ENCODE measurements at regions not wholly inside any gene's neighbourhood (a gene's known extent, or its start where the extent isn't known, plus 50 kb on each side); places are given as distances from the start of the nearest gene placed in this dataset.

DNA sequence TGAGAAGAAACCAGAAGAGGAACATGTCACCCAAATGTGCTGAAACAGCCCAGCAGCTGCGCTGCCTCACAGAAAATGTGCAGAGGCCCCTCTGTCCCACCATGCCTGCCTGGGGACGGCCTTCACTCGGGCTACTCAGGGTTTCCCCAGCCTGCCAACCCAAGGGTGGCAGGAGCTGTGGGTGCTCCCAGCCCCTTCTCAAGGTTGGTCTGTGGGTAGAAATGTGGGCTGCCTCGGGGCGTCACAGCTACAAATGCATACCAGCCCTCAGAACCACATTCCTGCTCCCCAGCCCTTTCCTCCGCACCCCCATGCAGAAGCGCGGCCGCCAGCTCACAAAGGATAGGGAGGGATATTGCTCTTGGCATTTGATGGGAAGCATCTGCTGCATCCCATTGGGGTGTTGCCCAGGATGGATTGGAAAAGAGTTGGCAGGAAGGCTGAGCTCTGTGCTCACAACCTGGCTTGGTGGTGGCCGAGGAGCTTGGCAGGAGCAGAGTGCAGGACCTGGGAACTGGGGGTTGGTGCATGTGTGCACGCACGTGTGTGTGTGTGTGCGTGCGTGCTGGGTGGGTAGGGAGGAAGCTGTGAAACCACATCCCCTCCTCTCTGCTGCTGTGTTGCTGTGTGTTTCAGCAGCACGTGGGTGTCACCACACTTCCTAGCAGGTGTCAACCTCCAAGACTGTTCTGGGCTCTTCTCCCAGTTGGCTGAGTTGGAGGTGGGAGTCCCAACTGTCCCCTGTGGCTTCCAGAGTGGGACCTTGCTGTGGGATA lies 304.4 kb downstream of the SEC14L1 start:
- no peak for DNase-seq (ENCODE audit: low read depth)

GRCh38 chr17:77445760-77446532 lies 305.2 kb downstream of the SEC14L1 start:
- DNase-seq (ENCODE audit: low read depth), result no peak

- DNase-seq (ENCODE audit: low read depth), result no peak
Measured at GRCh38 chr17:77446940-77447634, 306.3 kb downstream of the SEC14L1 start.

DNA sequence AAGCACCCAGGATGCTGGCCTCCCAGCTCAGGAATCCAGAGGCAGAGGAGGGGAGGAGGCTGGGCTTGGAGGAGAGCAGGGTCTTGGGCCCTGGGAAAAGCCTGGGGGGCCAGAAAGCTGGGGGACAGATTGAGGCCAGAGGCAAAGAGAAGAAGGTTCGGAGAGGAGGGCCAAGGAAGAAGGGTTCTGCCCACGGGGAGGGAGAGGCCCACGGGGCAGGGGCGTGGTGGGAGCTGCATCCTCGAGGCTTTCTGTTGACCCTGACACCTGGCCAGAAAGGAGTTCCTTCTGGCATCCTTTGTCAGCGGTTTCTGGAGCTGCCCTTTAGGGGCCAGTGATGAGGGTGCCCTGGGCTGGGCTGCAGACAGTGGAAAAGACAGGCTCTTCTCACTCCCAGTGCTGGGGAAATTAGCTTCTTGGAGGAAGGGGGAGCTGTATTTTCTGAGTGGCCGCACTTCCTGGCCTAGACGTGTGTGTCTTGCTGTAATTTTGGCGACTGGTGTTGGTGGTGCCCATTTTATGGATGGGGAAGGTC lies 308.7 kb downstream of the SEC14L1 start:
- DNase-seq (ENCODE audit: low read depth), result no peak

GRCh38 chr17:77449908-77450741 lies 309.4 kb downstream of the SEC14L1 start:
- DNase-seq (ENCODE audit: low read depth), result no peak

GRCh38 chr17:77450742-77451244 lies 310.0 kb downstream of the SEC14L1 start:
- DNase-seq (ENCODE audit: low read depth), result no peak

GRCh38 chr17:77451245-77451893 lies 310.6 kb downstream of the SEC14L1 start:
- no peak for DNase-seq (ENCODE audit: low read depth)

DNA sequence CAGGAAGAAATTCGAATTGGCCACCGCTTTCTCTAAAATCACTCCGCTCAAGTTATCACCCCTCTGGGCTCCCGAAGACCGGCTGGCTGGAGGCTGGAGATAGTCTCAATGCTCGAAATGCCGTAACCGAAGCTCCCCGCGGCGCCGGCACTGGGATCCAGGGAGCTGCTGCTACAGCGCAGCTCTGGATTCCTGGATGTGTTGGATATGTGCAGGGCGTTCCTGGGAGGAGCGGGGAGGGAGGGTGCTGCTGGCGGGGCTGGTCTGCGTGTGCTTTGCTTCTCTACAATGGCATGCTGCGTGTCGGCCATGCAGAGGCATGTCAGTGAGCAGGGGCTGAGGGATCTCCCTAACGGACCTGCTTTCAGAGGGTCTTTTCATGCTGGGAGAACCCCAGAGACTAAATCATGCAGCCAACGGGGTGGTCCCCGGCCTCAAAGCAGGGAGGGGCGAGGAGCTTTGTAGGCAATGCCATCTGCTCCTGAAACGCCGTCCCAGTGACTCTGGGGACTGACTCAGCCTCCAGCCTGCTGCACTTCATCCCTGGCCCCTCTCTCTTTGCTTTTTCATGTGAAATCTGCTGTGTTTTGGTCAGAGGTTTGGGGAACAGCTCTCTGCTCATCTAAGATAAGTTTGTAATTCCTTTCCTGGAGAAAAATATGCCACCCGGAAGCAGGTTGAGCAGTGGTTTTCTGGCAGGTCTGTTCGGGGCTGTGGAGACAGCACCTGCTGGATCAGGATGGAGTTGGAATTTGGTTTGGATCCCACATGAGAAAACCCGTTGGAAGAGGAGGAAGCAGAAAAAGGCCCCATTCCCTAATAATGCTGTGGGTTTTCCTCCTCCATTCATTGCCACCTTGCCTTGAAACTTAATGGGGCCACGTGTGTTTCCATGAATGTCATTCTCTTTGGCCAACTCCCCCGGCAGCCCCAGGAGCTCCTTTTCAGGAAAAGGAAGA lies 311.4 kb downstream of the SEC14L1 start:
- no peak for DNase-seq (ENCODE audit: low read depth)

DNA sequence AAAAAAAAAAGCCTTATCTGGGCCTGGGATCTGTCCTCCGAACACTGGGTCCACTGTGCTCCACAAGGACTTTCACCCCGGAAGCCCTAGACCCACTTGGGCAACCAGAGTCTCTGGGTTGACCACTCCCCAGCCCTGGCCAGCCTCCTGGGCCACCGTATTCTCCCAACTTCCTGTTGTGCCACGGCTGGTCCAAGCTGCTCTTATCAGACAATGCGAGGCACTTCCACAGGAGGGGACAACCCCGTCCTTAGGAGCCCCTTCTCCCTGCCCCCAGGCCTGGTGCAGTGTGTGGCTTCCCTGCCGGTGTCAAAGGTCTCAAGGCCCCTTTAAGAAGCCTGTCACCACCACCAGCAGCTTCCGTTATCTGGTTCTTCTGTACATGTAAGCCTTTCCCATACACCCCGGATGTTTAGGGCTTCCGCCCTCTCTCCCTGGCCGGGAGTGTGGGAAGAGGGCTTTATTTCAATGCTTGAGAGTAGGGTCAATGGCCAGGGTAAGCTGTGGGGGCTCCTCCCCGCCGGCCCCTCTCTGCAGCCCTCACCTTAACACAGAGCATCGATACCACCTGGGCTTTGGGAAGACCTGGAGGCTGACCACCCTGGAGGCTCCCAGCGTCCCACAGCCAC lies 313.0 kb downstream of the SEC14L1 start:
- DNase-seq (ENCODE audit: low read depth), result no peak

- no peak for DNase-seq (ENCODE audit: low read depth)
Measured at GRCh38 chr17:77454242-77455095, 313.7 kb downstream of the SEC14L1 start.

- DNase-seq (ENCODE audit: low read depth), result no peak
Measured at GRCh38 chr17:77455111-77455890, 314.5 kb downstream of the SEC14L1 start.

GRCh38 chr17:77455891-77456260 lies 315.1 kb downstream of the SEC14L1 start:
- no peak for DNase-seq (ENCODE audit: low read depth)

- no peak for DNase-seq (ENCODE audit: low read depth)
Measured at GRCh38 chr17:77456271-77456950, 315.6 kb downstream of the SEC14L1 start.

DNA sequence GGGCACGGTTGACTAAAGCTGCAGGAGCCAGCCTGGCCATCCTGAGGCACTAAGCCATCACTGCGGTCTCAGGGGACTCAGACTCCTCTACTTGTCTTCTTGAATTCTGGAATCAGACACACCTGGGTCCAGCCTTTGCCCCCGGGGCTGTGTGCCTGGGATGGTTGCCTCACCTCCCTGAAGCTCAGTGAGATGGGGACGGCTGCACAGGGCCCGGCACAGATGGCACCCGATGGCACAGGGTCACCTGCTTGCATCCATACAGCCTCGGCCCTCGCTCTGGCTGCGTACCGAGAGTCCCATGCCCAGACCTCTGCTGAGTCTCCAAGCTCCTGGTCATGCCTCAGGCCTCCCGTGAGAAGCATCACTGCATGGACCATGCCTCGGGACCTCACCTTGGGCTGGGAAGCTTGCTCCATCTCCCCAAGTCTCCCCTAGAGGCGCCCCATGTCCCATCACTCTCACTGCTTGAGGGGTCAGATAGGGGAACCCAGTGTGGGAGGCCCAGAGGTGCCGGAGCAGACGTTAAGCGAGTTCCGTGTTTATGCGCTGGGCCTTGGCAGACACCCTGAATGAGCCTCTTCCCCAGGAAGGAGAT lies 316.3 kb downstream of the SEC14L1 start:
- DNase-seq (ENCODE audit: low read depth), result no peak

- DNase-seq (ENCODE audit: low read depth), result no peak
Measured at GRCh38 chr17:77457572-77458201, 316.9 kb downstream of the SEC14L1 start.

Measured in GM04504 (cell line).